ENCODE measurements at regions not wholly inside any gene's neighbourhood (a gene's known extent, or its start where the extent isn't known, plus 50 kb on each side); places are given as distances from the start of the nearest gene placed in this dataset.

DNA sequence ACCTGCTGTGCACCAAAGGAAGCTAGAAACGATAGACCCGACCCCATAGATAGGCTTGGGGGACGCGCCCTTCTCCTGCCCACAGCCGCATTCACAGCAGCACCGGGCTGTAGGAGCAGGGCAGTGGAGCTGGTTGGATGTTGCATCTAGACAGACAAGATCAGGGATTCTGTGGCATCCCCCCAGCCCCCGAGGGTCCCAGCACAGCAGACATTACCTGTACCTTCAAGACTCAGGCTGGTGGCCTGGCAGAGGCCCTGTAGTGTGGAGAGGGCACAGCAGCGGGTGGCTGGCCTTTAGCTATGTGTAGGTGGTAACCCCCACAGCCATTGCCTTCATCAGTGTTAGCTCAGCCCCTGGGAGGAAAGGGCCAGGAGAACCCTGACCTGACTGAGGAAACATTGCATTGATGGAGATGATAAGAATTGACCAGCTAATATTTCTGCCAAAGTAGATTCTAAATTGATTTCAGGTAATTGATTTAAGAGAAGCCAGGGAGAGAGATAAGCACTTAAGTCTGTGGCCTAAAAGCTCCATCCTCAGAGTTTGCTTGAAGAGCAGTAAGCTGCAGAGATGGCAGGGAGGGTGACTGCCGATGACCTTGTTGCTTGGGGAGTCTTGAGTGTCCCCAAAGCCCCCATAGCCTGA is 269.4 kb downstream of the TLE3 start:
- TF ChIP-seq CTCF (IDR thresholded peaks at IDR 0.05; ENCODE audit: low read length), result no peak
- no peak for TF ChIP-seq EZH2 (optimal IDR thresholded peaks at IDR 0.05; ENCODE audit: low read depth, low read length)

All from MM.1S (cell line).